IMR-90 (cell line): ENCODE measurements at regions not wholly inside any gene's neighbourhood (a gene's known extent, or its start where the extent isn't known, plus 50 kb on each side); places are given as distances from the start of the nearest gene placed in this dataset.

ENCODE experiments used
- ATAC-seq: fragments of 200-7000 bp; cut with Tn5 transposase; 2 replicates; pipeline ENCODE4 v1.9.1; 2020; ENCODE audit warnings: low read depth, mild to moderate bottlenecking, moderate library complexity
- BruUV-seq: library from RNA; stranded (reverse); fragments of 400-500 nt; replicated peaks from 2 replicates; lab custom pipeline; 2021; lab: Mats Ljungman, UMichigan
- CTCF ChIA-PET: fragments of 300-600 bp; formaldehyde crosslinking; extraction: SDS; loops from one replicate; lab custom pipeline; 2021; ENCODE audit warnings: antibody characterized with exemption; lab: Yijun Ruan, JAX
- POLR2A ChIA-PET: fragments of 300-600 bp; sonication (Branson Sonifier 250); formaldehyde crosslinking; loops from one replicate; lab custom pipeline; 2022; ENCODE audit warnings: antibody characterized with exemption; ENCODE audit not compliant: unreplicated experiment; lab: Charles Lee
- DNase-seq: peaks from one replicate; pipeline ENCODE4 v3.0.0; 2013
- H2AFZ ChIP-seq: replicated peaks from 2 replicates; pipeline ENCODE3; 2013; ENCODE audit warnings: low read length, mild to moderate bottlenecking; ENCODE audit not compliant: poor library complexity
- H2AK5ac ChIP-seq: 2 replicates; pipeline ENCODE4 v1.6.1; 2013; ENCODE audit warnings: low read depth, low read length, inconsistent platforms
- H2AK9ac ChIP-seq: replicated peaks from 2 replicates; pipeline ENCODE3; 2013; ENCODE audit warnings: mild to moderate bottlenecking, low read depth, low read length, moderate library complexity; ENCODE audit not compliant: poor library complexity
- H2BK120ac ChIP-seq: 2 replicates; pipeline ENCODE4 v1.6.1; 2013; ENCODE audit warnings: low read depth, low read length, inconsistent platforms
- H2BK15ac ChIP-seq: 3 replicates; pipeline ENCODE4 v1.6.1; 2013; ENCODE audit warnings: low read depth, low read length, inconsistent platforms
- H2BK20ac ChIP-seq: 2 replicates; pipeline ENCODE4 v1.6.1; 2013; ENCODE audit warnings: low read depth, mild to moderate bottlenecking, inconsistent platforms, low read length, moderate library complexity
- H2BK5ac ChIP-seq: 2 replicates; pipeline ENCODE4 v1.6.1; 2013; ENCODE audit warnings: mild to moderate bottlenecking, low read depth, low read length, inconsistent platforms; ENCODE audit not compliant: poor library complexity, severe bottlenecking
- H3K14ac ChIP-seq: replicated peaks from 2 replicates; pipeline ENCODE4 v1.6.1; 2013; ENCODE audit warnings: low read depth, low read length, inconsistent platforms
- H3K18ac ChIP-seq: 2 replicates; pipeline ENCODE4 v1.6.1; 2013; ENCODE audit warnings: low read depth, low read length, control low read depth
- H3K23ac ChIP-seq: 2 replicates; pipeline ENCODE4 v1.6.1; 2013; ENCODE audit warnings: low read depth, low read length, inconsistent platforms
- H3K27ac ChIP-seq: 2 replicates; pipeline ENCODE4 v1.5.1; 2013; ENCODE audit warnings: mild to moderate bottlenecking, control low read depth, low read length; ENCODE audit not compliant: insufficient read depth
- H3K27me3 ChIP-seq: 2 replicates; pipeline ENCODE4 v1.6.1; 2013; ENCODE audit warnings: low read length; ENCODE audit not compliant: control insufficient read depth, insufficient read depth
- H3K36me3 ChIP-seq: 2 replicates; pipeline ENCODE4 v1.6.1; 2013; ENCODE audit warnings: low read length, mixed read lengths; ENCODE audit not compliant: control insufficient read depth, insufficient read depth
- H3K4ac ChIP-seq: 2 replicates; pipeline ENCODE4 v1.6.1; 2013; ENCODE audit warnings: low read depth, low read length, inconsistent platforms
- H3K4me1 ChIP-seq: 2 replicates; pipeline ENCODE4 v1.6.1; 2013; ENCODE audit warnings: low read length, mixed read lengths; ENCODE audit not compliant: control insufficient read depth, insufficient read depth
- H3K4me2 ChIP-seq: 2 replicates; pipeline ENCODE4 v1.6.1; 2013; ENCODE audit warnings: low read depth, mild to moderate bottlenecking, control low read depth, low read length, moderate library complexity
- H3K4me3 ChIP-seq: 2 replicates; pipeline ENCODE4 v1.5.1; 2013; ENCODE audit warnings: low read depth, mild to moderate bottlenecking, control low read depth, low read length, moderate library complexity; ENCODE audit not compliant: insufficient read depth
- H3K56ac ChIP-seq: 2 replicates; pipeline ENCODE4 v1.6.1; 2013; ENCODE audit warnings: low read length, inconsistent platforms; ENCODE audit not compliant: insufficient read depth; ENCODE audit errors: extremely low read depth
- H3K79me1 ChIP-seq, 2 experiments: 2 replicates each; pipeline ENCODE4 v1.6.1; 2013; ENCODE audit warnings: low read length in 2 of 2, inconsistent platforms in 1 of 2, low read depth in 1 of 2
- H3K9ac ChIP-seq: 2 replicates; pipeline ENCODE4 v1.6.1; 2013; ENCODE audit warnings: low read depth, low read length, control low read depth
- H3K9me1 ChIP-seq: 2 replicates; pipeline ENCODE4 v1.6.1; 2013; ENCODE audit warnings: low read length, inconsistent platforms; ENCODE audit not compliant: insufficient read depth
- H3K9me3 ChIP-seq: 2 replicates; pipeline ENCODE4 v1.6.1; 2013; ENCODE audit warnings: low read length; ENCODE audit not compliant: control insufficient read depth, insufficient read depth
- H4K20me1 ChIP-seq: 2 replicates; pipeline ENCODE4 v1.6.1; 2013; ENCODE audit warnings: low read length, inconsistent platforms; ENCODE audit not compliant: insufficient read depth
- H4K5ac ChIP-seq: 2 replicates; pipeline ENCODE4 v1.6.1; 2013; ENCODE audit warnings: mild to moderate bottlenecking, low read depth, low read length, control low read depth
- H4K8ac ChIP-seq, 2 experiments: 2 replicates each; pipeline ENCODE4 v1.6.1; 2013; ENCODE audit warnings: low read depth in 2 of 2, low read length in 2 of 2, control low read depth in 1 of 2, inconsistent platforms in 1 of 2
- H4K91ac ChIP-seq: 2 replicates; pipeline ENCODE4 v1.6.1; 2013; ENCODE audit warnings: low read depth, low read length, inconsistent platforms; ENCODE audit not compliant: insufficient read depth
- BHLHE40 ChIP-seq: fragments of 150-350 bp; IDR thresholded peaks from 2 replicates; pipeline ENCODE4 v1.6.1; 2016; ENCODE audit warnings: mild to moderate bottlenecking, low read depth, low read length
- CEBPB ChIP-seq: IDR thresholded peaks from 2 replicates; pipeline ENCODE4 v1.6.1; 2012; ENCODE audit warnings: low read depth, low read length, improper control_type of control experiment
- CHD1 ChIP-seq: IDR thresholded peaks from 2 replicates; pipeline ENCODE4 v1.6.1; 2012; ENCODE audit warnings: low read depth, low read length, improper control_type of control experiment
- CTCF ChIP-seq: conservative IDR thresholded peaks from 2 replicates; pipeline ENCODE4 v1.5.1; 2012; ENCODE audit warnings: mild to moderate bottlenecking, low read depth, low read length, improper control_type of control experiment
- FOS ChIP-seq: fragments of 150-350 bp; IDR thresholded peaks from 2 replicates; pipeline ENCODE4 v1.6.1; 2016; ENCODE audit warnings: low read depth, low read length
- MAFK ChIP-seq: IDR thresholded peaks from 2 replicates; pipeline ENCODE4 v1.6.1; 2012; ENCODE audit warnings: low read depth, low read length, improper control_type of control experiment
- MAZ ChIP-seq: IDR thresholded peaks from 2 replicates; pipeline ENCODE4 v1.6.1; 2012; ENCODE audit warnings: low read depth, mild to moderate bottlenecking, low read length, improper control_type of control experiment, moderate library complexity, borderline replicate concordance
- MXI1 ChIP-seq: IDR thresholded peaks from 2 replicates; pipeline ENCODE4 v1.6.1; 2012; ENCODE audit warnings: low read depth, mild to moderate bottlenecking, low read length, moderate library complexity, borderline replicate concordance
- NFE2L2 ChIP-seq: fragments of 150-350 bp; IDR thresholded peaks from 2 replicates; pipeline ENCODE4 v1.6.1; 2016; ENCODE audit warnings: low read depth, mild to moderate bottlenecking, low read length
- POLR2A ChIP-seq: IDR thresholded peaks from 2 replicates; pipeline ENCODE4 v1.6.1; 2012; ENCODE audit warnings: mild to moderate bottlenecking, low read depth, low read length
- RAD21 ChIP-seq: IDR thresholded peaks from 2 replicates; pipeline ENCODE4 v1.6.1; 2012; ENCODE audit warnings: low read length, improper control_type of control experiment
- RCOR1 ChIP-seq: IDR thresholded peaks from 2 replicates; pipeline ENCODE4 v1.6.1; 2012; ENCODE audit warnings: mild to moderate bottlenecking, low read length, improper control_type of control experiment; ENCODE audit not compliant: insufficient replicate concordance
- RFX5 ChIP-seq: IDR thresholded peaks from 2 replicates; pipeline ENCODE4 v1.8.0; 2012; ENCODE audit warnings: low read depth, mild to moderate bottlenecking, low read length, moderate library complexity
- SMC3 ChIP-seq: fragments of 150-350 bp; IDR thresholded peaks from 2 replicates; pipeline ENCODE4 v1.6.1; 2016; ENCODE audit warnings: low read depth, mild to moderate bottlenecking, antibody characterized with exemption, low read length, moderate library complexity
- USF2 ChIP-seq: fragments of 150-350 bp; IDR thresholded peaks from 2 replicates; pipeline ENCODE4 v1.6.1; 2017; ENCODE audit warnings: mild to moderate bottlenecking, antibody characterized with exemption, low read length, low read depth
- WGBS, 2 experiments: methylation state at CpG; one replicate each; pipeline versions ENCODE4 v1.1.5 to v1.1.7; 2013; ENCODE audit warnings: missing lambda C conversion rate in 2 of 2; ENCODE audit not compliant: insufficient read length in 1 of 2; ENCODE audit errors: extremely low coverage in 2 of 2; 5-methylcytosine and 5-hydroxymethylcytosine counted together
- dilution Hi-C: fragments of 300-500 bp; cut with HindIII; formaldehyde crosslinking; loops from one replicate; pipeline ENCODE4 v1.14.3; 2018; ENCODE audit warnings: low sequenced_read_pairs; ENCODE audit not compliant: unreplicated experiment
- in situ Hi-C: fragments of 300-500 bp; cut with MboI; formaldehyde crosslinking; loops from 3 replicates; pipeline ENCODE4 v1.14.3; 2019; ENCODE audit warnings: low sequenced_read_pairs, inconsistent platforms, mixed read lengths
- intact Hi-C: fragments of 100-400 bp; cut with micrococcal nuclease; formaldehyde crosslinking; loops from 2 replicates; pipeline ENCODE4 v1.10.0; 2022
- TF ChIP-seq, protein P1 (sequence below): fragments of 150-350 bp; IDR thresholded peaks from 2 replicates; pipeline ENCODE4 v1.6.1; 2016; ENCODE audit warnings: low read depth, mild to moderate bottlenecking, low read length, moderate library complexity, borderline replicate concordance

DNA sequence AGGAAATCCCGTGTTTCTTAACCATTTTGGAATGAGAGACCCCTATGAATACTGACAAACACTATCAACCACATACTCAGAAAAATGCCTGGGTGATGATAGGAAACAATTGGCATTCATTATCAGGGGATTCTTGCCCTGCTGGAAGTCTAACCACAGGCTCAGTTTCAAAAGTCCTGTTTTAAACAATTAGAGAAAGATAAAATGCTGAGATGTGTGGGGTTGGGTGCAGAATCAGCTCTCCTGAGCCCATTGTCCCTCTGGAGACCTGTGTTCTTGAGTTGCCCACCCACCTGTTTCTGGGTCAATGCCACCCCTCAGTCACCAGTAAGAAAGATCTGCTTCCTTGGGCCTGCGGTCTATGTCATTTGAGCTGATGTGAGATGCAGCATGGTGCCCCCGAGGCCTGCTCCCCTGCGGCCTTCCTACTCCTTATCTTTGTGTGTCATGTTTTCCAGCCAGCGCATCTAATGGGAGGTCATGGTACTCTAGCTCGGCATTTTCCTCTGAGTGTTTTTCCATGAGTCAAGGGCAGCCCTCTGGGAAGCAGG, 130.3 kb upstream of the PLXNA2 start:
- H3K14ac ChIP-seq = no peak overlapping the region
- H4K8ac ChIP-seq = no peak overlapping the region
- H2BK20ac ChIP-seq = no peak overlapping the region
- 57% methylated on average over 2 of the region's 6 CpGs; no CpG with 5 or more reads in 1 of the 2 experiments for WGBS, 2 experiments
- H3K4me3 ChIP-seq = no peak overlapping the region
- no peak overlapping the region for H3K23ac ChIP-seq
- no peak overlapping the region for H2AFZ ChIP-seq
- dilution Hi-C loops (no loop called here), intact Hi-C loops (no loop called here), in situ Hi-C loops (no loop called here)
- H3K9me1 ChIP-seq = no peaks in the 10 kb centered on the region
- H3K27me3 ChIP-seq = no peaks in the 10 kb centered on the region
- CTCF ChIA-PET = no interaction called here
- H3K4ac ChIP-seq = no peak overlapping the region
- no peak overlapping the region for H2AK5ac ChIP-seq
- no peaks in the 10 kb centered on the region for H4K20me1 ChIP-seq
- H3K4me2 ChIP-seq = no peak overlapping the region
- no peak for ATAC-seq
- no peak overlapping the region for H4K5ac ChIP-seq
- no peaks in the 10 kb centered on the region for H3K36me3 ChIP-seq
- no peak overlapping the region for H2AK9ac ChIP-seq
- H2BK120ac ChIP-seq = no peak overlapping the region
- no peaks in the 10 kb centered on the region; the same call in 1 of the 2 replicates for H3K9me3 ChIP-seq
- H3K79me1 ChIP-seq = no peaks in the 10 kb centered on the region
- H3K4me1 ChIP-seq = no peaks in the 10 kb centered on the region
- H3K9ac ChIP-seq = no peak overlapping the region
- H2BK5ac ChIP-seq = no peak overlapping the region
- H3K18ac ChIP-seq = no peak overlapping the region
- TF ChIP-seq, protein P1, sequence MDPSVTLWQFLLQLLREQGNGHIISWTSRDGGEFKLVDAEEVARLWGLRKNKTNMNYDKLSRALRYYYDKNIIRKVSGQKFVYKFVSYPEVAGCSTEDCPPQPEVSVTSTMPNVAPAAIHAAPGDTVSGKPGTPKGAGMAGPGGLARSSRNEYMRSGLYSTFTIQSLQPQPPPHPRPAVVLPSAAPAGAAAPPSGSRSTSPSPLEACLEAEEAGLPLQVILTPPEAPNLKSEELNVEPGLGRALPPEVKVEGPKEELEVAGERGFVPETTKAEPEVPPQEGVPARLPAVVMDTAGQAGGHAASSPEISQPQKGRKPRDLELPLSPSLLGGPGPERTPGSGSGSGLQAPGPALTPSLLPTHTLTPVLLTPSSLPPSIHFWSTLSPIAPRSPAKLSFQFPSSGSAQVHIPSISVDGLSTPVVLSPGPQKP = no peak
- TF ChIP-seq SMC3 = no peak
- TF ChIP-seq CTCF = no peak
- no peak for TF ChIP-seq RAD21
- TF ChIP-seq FOS = no peak
- TF ChIP-seq CHD1 = no peak
- no peak for TF ChIP-seq MAZ
- TF ChIP-seq BHLHE40 = no peak
- no peak for TF ChIP-seq RCOR1
- no peak for TF ChIP-seq MXI1
- no peak for TF ChIP-seq RFX5
- TF ChIP-seq CEBPB = no peak
- TF ChIP-seq NFE2L2 = no peak
- no peak for TF ChIP-seq MAFK
- TF ChIP-seq POLR2A = no peak
- TF ChIP-seq USF2 = no peak
- H3K27ac ChIP-seq = no peak overlapping the region
- no TSS peak for BruUV-seq
- POLR2A ChIA-PET = no interaction called here
- H2BK15ac ChIP-seq = no peak overlapping the region
- DNase-seq = no peak
- H3K56ac ChIP-seq = no peak overlapping the region
- H4K91ac ChIP-seq = no peak overlapping the region
